Raji (cell line): ENCODE measurements at regions not wholly inside any gene's neighbourhood (a gene's known extent, or its start where the extent isn't known, plus 50 kb on each side); places are given as distances from the start of the nearest gene placed in this dataset.

ENCODE experiments used
- POLR2A ChIP-seq: IDR thresholded peaks from 2 replicates; pipeline ENCODE4 v1.6.1; 2011; ENCODE audit warnings: low read depth, low read length, control low read depth; ENCODE audit not compliant: insufficient read depth

DNA sequence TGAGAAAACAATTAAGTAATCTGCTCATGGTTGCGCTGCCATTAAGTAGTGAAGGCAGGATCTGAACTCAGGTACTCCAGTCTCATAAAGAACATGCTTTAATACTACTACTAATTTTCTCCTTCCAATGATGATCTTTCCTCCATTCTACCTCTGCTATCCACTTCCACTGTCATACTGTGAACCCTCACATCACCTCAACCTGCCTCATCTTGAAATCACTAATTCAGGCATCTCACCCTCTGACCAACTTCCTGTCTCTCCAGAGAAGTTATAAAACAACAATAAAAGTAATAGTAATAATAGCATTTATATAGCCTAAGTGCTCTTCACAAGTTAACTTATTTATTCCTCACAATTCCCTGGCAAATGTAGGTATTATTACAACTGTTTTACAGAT, 57.1 kb upstream of the PSMA1 start:
- TF ChIP-seq POLR2A, result no peak

GRCh38 chr11:14577835-14578529, 57.8 kb upstream of the PSMA1 start:
- no peak for TF ChIP-seq POLR2A

DNA sequence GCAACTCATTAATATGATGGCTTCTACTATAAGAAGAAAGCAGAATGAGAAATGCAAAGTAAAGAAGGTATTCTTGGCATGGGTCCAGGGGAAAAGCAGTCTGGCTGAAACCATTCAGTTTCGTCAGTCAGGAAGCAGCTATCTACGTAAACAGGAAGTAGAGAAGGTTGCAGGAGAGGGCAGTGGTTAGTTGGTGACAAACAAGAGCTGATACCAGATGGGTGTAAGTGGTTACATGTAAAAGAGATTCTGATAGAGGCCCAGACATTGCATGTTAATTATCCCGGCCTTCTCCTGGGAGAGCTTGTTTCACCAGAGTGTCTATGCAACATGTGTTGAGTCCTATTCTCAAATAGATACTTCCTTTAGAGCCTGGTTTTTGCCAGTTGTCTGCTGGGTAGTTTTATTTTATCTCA, 58.4 kb upstream of the PSMA1 start:
- TF ChIP-seq POLR2A, result peak; percentile 48

- no peak for TF ChIP-seq POLR2A
Measured at GRCh38 chr11:14579646-14580045, 59.5 kb upstream of the PSMA1 start.

GRCh38 chr11:14582793-14583192, 60.8 kb upstream of the PDE3B start:
- no peak for TF ChIP-seq POLR2A

GRCh38 chr11:14583252-14584034, 60.2 kb upstream of the PDE3B start:
- no peak for TF ChIP-seq POLR2A

DNA sequence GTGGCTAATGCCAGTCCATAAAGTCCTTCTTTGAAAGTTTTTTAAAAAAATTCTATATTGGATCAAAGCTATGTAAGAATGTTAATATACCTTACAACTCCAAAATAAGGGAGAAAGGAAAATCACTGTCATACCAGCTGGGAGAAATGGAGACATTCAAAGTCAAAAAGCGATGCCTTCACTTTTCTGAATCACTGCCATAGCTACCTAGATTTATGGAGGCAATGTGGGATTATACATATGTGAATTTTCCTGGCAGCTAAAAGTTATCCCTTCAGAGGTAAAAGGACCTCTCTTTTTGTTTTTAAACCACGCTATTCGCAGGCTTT, 59.6 kb upstream of the PDE3B start:
- TF ChIP-seq POLR2A, result no peak

- no peak for TF ChIP-seq POLR2A
Measured at GRCh38 chr11:14584595-14584994, 59.0 kb upstream of the PDE3B start.

DNA sequence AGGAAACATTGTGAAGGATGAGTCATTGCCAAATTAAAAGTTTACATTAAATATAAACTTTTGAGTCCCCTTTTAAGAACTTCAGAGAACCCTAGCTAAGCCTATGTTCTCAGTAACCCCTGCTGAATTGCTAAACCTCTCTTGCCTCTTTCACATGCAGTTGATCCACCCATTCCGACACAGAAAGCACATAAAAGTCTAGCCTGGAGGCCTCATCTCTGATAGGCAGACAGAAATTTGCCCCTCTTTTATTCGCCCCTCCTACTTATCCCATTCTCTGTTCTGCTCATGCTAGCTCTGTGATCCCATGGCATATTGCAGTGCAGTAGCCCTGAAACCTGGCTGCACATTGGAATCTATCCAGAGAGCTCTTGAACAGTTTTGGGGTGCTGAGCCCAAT, 58.2 kb upstream of the PDE3B start:
- TF ChIP-seq POLR2A, result no peak

DNA sequence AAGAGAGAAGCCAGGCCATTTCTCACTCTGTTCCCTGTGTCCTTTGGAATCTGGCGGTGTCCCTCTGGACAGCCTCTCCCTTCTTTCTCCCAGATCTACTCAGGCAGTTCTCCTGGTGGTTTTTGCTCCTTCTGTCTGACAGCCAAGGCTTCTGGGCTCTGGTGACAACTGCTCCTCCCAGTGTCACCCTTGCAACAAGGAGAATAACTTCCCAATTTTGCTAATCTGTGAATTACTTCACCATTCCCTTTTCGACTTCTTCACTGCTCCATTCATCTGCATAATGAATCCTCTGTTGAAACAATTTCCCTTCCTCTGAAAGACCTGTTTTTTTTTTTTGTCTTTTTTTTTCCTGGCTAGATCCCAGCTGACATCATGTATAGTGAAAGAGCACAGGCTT, 56.3 kb upstream of the PDE3B start:
- no peak for TF ChIP-seq POLR2A

DNA sequence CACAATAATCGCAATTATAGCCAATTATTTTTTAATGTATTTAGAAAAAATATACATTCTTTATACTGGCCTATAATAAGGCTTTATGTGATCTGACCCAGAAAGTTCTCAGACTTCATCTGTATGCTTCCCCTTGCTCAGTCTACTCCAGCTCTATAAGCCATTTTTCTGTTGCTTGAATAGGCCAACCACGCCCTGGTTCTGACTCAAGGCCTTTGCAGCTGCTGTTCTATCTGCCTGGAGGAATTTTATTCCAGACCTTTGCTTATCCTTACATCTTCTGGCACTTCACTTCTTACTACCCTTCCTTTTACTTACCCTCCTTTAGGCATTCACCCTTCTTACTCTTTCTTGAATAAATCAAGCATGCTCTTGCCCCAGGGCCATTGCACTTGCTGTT, 54.9 kb upstream of the PDE3B start:
- TF ChIP-seq POLR2A, result no peak

- no peak for TF ChIP-seq POLR2A
Measured at GRCh38 chr11:14589421-14589820, 54.2 kb upstream of the PDE3B start.

- no peak for TF ChIP-seq POLR2A
Measured at GRCh38 chr11:14593671-14594070, 49.9 kb upstream of the PDE3B start.
